HG03039 (cell line): ENCODE measurements at regions not wholly inside any gene's neighbourhood (a gene's known extent, or its start where the extent isn't known, plus 50 kb on each side); places are given as distances from the start of the nearest gene placed in this dataset.

Source experiments
- ATAC-seq: cut with Tn5 transposase; IDR thresholded peaks from one replicate; pipeline ENCODE4 v1.9.1; 2021; ENCODE audit warnings: mild to moderate bottlenecking, moderate library complexity; ENCODE audit not compliant: unreplicated experiment

- ATAC-seq: no peak
These were observed 213.7 kb downstream of the TEX29 start for GRCh38 chr13:111533900-111534683.

GRCh38 chr13:111534751-111535522 is 214.5 kb downstream of the TEX29 start:
- ATAC-seq: no peak

GRCh38 chr13:111535523-111535811 is 215.0 kb downstream of the TEX29 start:
- ATAC-seq: no peak

GRCh38 chr13:111536075-111536642 is 215.7 kb downstream of the TEX29 start:
- ATAC-seq: no peak

- ATAC-seq: no peak
These were observed 216.8 kb downstream of the TEX29 start for GRCh38 chr13:111537115-111537728.

GRCh38 chr13:111537843-111538499 is 217.5 kb downstream of the TEX29 start:
- ATAC-seq: no peak

GRCh38 chr13:111539252-111539651 is 218.8 kb downstream of the TEX29 start:
- ATAC-seq: no peak

GRCh38 chr13:111539791-111540446 is 219.5 kb downstream of the TEX29 start:
- no peak for ATAC-seq

GRCh38 chr13:111540486-111540885 is 220.0 kb downstream of the TEX29 start:
- ATAC-seq: no peak

- no peak for ATAC-seq
These were observed 220.9 kb downstream of the TEX29 start for GRCh38 chr13:111541345-111541744.

GRCh38 chr13:111541752-111542529 is 221.5 kb downstream of the TEX29 start:
- no peak for ATAC-seq

GRCh38 chr13:111542530-111543341 is 222.3 kb downstream of the TEX29 start:
- ATAC-seq: no peak

GRCh38 chr13:111546921-111547675 is 226.7 kb downstream of the TEX29 start:
- no peak for ATAC-seq

- ATAC-seq: no peak
These were observed 227.4 kb downstream of the TEX29 start for GRCh38 chr13:111547726-111548273.

- no peak for ATAC-seq
These were observed 227.9 kb downstream of the TEX29 start for GRCh38 chr13:111548301-111548700.

- ATAC-seq: no peak
These were observed 228.4 kb downstream of the TEX29 start for GRCh38 chr13:111548805-111549204.

- ATAC-seq: no peak
These were observed 229.0 kb downstream of the TEX29 start for GRCh38 chr13:111549464-111549863.

- no peak for ATAC-seq
These were observed 229.6 kb downstream of the TEX29 start for GRCh38 chr13:111550062-111550461.
